MM.1S (cell line): ENCODE measurements at regions not wholly inside any gene's neighbourhood (a gene's known extent, or its start where the extent isn't known, plus 50 kb on each side); places are given as distances from the start of the nearest gene placed in this dataset.

ENCODE experiments used
- CTCF ChIP-seq: fragments of 300-600 bp; sonication (generic); IDR thresholded peaks from 2 replicates; pipeline ENCODE4 v1.5.1; 2016; ENCODE audit warnings: antibody characterized with exemption, low read length, mixed read lengths
- EZH2 ChIP-seq: fragments of 300-600 bp; sonication (generic); optimal IDR thresholded peaks from 2 replicates; pipeline ENCODE3; 2017; ENCODE audit warnings: low read depth, mild to moderate bottlenecking, antibody characterized with exemption, low read length, mixed read lengths
- EZH2phosphoT487 ChIP-seq: fragments of 300-600 bp; sonication (generic); IDR thresholded peaks from 2 replicates; pipeline ENCODE4 v1.6.1; 2018; ENCODE audit warnings: antibody characterized with exemption, low read length

DNA sequence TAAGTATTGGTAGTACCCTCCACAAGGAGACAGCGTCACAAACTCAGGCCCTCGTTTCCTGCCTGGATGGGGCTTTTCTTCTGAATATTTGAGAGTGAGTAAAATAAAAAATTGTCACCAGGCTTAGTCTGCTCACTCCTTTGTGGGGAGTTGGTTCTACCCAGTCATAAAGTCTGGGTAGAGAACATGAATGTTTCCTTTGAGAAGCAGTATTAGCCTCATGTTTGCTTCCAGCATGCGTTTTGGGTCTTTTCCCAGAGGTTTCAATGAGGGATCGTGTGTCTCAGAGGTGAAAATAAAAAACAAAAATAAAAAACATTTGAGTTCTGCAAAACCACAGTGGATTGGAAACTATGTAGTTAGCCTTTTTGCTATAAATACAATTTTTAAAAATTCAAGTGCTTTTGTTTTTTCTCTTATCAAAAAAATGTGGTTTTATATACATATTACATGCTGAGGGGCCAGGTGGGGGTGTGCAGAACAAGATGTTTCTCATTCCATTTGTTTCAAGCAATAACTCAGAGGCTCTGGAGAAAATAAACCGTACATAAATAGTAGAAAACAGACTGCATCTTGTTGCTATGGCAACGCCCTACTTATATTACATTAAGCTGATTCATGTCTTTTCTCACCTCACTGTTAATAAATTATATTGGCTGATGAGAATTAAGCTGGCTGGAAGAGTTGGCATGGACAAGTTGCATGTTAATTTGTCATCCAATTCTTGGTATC is 182.8 kb upstream of the FOXN2 start:
- TF ChIP-seq CTCF (no peak), EZH2 (no peak), EZH2phosphoT487 (no peak)
